ENCODE measurements at regions not wholly inside any gene's neighbourhood (a gene's known extent, or its start where the extent isn't known, plus 50 kb on each side); places are given as distances from the start of the nearest gene placed in this dataset.

- no peak overlapping the region for H3K4me3 ChIP-seq (ENCODE audit: low read depth, low read length)
- no peak for DNase-seq (ENCODE audit: low read depth)
- no peak for TF ChIP-seq CTCF (conservative IDR thresholded peaks at IDR 0.05; ENCODE audit: low read depth, low read length)
These were observed 207.2 kb upstream of the C1orf174 start for GRCh38 chr1:4107291-4107690.

GRCh38 chr1:4108331-4108730 lies 208.3 kb upstream of the C1orf174 start:
- H3K4me3 ChIP-seq (ENCODE audit: low read depth, low read length): no peak overlapping the region
- no peak for DNase-seq (ENCODE audit: low read depth)
- no peak for TF ChIP-seq CTCF (conservative IDR thresholded peaks at IDR 0.05; ENCODE audit: low read depth, low read length)

GRCh38 chr1:4108758-4109627 lies 208.9 kb upstream of the C1orf174 start:
- DNase-seq (ENCODE audit: low read depth): no peak
- no peak for TF ChIP-seq CTCF (conservative IDR thresholded peaks at IDR 0.05; ENCODE audit: low read depth, low read length)
- H3K4me3 ChIP-seq (ENCODE audit: low read depth, low read length): no peak overlapping the region

GRCh38 chr1:4109628-4109940 lies 209.5 kb upstream of the C1orf174 start:
- DNase-seq (ENCODE audit: low read depth): no peak
- H3K4me3 ChIP-seq (ENCODE audit: low read depth, low read length): no peak overlapping the region
- TF ChIP-seq CTCF (conservative IDR thresholded peaks at IDR 0.05; ENCODE audit: low read depth, low read length): no peak

DNA sequence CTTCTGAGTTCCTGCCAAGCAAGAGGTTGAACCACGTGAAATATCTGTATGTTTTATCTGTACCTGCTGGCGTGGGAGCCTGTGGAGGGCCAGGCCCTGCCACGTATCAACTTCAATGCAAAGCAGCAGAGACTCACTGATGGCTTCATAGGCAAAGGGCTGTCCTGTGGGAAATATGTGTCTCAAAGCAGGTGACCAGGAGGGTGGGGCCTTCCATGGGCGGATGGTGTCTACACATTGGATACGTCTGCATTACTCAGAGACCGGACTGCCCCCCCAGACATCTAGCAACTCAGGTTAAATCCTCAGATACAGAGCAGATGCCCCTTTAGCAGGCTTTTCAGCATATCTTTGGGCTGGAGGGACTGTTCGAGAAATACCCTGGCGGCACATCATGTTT lies 210.8 kb upstream of the C1orf174 start:
- H3K4me3 ChIP-seq (ENCODE audit: low read depth, low read length): no peak overlapping the region
- no peak for DNase-seq (ENCODE audit: low read depth)
- no peak for TF ChIP-seq CTCF (conservative IDR thresholded peaks at IDR 0.05; ENCODE audit: low read depth, low read length)

GRCh38 chr1:4113897-4114296 lies 213.8 kb upstream of the C1orf174 start:
- DNase-seq (ENCODE audit: low read depth): no peak
- TF ChIP-seq CTCF (conservative IDR thresholded peaks at IDR 0.05; ENCODE audit: low read depth, low read length): no peak

More at GRCh38 chr1:4113897-4114296, 213.8 kb upstream of the C1orf174 start:
- H3K4me3 ChIP-seq (ENCODE audit: low read depth, low read length): no peak overlapping the region

Data from choroid plexus epithelial cell (primary cell).